AG08395 (cell line): ENCODE measurements at regions not wholly inside any gene's neighbourhood (a gene's known extent, or its start where the extent isn't known, plus 50 kb on each side); places are given as distances from the start of the nearest gene placed in this dataset.

Source experiments
- DNase-seq: peaks from one replicate; pipeline ENCODE4 v3.0.0; 2012; ENCODE audit warnings: mixed read lengths, low spot score

GRCh38 chr5:2204366-2205184, 321.9 kb upstream of the IRX4 start:
- DNase-seq = no peak

DNA sequence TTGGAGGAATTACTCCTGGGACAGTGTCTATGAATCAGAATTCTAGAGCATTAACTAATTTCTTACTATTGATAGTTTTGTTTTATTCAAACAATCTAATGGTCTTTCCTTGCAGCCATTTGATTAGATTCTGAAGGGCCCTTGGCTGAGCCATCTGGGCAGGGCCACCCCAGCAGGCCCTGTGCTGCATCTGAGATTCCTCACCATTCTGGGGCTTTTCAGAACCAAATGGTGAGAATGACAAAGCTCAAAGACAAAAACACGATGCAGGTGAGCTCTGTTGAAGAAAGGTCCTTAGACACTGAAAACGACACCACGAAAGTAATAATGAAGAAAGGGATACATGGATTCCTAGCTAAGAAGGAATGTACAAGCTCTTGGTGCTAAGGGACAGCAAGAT, 321.0 kb upstream of the IRX4 start:
- DNase-seq = no peak

DNA sequence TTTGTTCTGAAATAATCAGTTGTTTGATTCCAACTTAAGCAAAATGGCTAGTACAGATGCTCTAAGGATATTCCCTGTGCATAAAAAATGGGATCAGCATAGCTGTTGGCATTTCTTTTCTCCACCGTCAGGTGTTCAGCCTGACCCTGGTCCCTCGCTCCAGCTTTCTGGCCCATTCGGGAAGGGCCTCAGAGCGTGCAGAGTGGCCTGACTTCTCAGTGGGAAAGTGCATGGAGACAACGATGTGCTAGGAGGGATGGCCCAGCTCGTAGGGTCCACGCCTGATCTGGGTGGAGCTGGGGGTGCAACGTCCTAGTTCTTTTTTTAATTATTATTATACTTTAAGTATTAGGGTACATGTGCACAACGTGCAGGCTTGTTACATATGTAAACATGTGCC, 319.1 kb upstream of the IRX4 start:
- no peak for DNase-seq

- no peak for DNase-seq
These were observed 318.7 kb upstream of the IRX4 start for GRCh38 chr5:2201421-2201820.

DNA sequence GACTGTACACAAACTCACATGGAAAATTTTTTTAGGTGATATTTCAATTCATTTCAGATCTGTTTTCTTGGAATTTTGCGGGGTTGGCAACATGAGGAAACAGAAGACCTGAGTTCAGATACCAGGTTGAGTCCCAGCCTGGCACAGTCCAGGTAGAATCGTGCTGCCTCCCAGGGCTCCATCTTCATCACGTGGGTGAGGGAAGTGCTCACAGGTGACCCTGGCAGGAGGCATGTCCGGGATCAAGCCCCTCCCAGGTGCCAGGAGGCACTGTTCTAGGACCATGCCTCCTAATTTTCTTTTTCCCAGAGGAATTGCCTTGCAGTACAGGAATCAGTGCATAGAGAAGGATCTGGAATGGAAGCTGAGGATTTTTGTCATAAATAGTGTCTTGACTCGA, 318.3 kb upstream of the IRX4 start:
- DNase-seq = no peak

- no peak for DNase-seq
These were observed 317.7 kb upstream of the IRX4 start for GRCh38 chr5:2200261-2200950.

DNA sequence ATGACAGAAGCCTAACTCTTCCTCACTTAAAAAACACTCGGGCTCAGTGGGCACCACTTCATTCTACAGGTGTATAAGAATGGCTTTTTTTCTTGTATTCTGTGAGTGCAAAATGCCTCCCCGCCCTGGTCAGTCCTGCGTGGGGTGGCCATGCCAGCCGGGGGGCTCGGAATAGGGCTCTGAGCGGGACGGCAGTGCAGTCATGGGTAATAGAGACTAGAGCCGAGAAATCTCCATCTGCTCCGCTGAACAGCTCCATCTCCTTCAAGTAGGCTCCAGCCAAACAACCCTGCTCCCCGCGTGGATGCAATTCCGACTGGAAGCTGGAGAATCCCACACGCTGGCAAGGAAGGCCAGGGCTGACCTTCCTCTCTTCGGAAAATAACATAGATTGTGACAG, 317.0 kb upstream of the IRX4 start:
- no peak for DNase-seq

DNA sequence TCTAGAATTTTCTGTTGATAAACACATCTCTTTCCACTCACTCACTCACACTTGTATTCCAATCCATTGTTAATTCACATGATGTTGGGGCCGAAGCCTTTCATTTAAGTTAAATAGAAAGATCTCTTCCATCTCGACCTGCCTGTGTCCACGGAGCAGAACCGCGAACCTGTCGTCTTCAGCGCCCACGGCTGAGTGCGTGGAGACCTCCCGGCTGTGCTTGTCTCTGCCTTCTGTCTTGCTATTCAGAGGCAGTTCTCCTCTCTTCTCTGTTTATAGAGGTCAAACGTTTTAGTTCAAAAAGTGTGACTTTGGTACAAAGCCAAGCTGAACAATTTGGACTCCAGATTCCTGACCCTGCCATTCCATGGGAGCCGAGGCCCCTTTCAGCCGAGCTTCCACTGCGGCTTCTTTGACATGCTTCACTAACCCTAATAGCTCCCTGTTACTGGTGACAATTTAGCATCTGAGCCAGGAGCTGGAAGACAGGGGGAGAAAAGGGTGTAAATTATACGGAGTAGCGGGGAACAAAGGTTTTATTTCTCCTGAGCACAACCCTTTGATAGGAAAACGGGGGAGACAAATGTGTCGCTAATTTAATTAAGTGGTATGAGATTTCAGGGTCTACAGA, 314.4 kb upstream of the IRX4 start:
- DNase-seq = no peak

GRCh38 chr5:2196416-2196815, 313.7 kb upstream of the IRX4 start:
- no peak for DNase-seq

DNA sequence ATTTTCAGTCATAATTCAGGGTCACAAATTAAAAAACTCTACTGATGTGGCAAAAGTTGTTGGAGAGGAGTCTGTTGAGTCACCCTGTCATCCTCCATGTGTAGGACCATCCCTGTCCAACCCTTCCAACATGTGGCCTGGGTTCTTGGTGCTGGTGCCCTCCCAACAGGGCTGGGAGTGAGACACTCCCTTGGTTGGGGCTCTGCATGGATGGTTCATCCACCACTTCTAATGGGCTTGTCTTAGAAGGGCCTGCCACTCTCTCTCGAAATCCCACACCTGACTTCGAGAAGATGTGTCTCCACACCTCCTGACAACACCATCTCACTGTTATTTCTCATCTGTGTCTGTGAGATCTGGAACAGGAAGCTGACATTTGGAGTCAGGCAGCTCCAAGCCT, 312.2 kb upstream of the IRX4 start:
- DNase-seq = no peak

DNA sequence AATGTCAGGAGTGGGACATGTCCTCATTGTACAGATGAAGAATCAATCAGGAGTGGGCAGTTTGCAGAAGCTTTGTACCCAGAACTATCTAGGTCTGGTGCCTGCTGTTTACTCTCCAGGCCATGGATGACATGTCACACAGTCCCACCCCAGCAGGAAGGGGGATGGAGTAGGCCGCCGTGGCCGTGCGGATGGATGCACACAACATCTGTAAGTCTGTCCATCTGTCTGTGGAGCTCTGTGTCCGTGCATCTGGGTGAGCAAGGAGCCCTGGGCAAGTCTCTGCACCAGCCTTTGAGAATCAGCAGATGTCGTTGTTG, 311.5 kb upstream of the IRX4 start:
- no peak for DNase-seq

DNA sequence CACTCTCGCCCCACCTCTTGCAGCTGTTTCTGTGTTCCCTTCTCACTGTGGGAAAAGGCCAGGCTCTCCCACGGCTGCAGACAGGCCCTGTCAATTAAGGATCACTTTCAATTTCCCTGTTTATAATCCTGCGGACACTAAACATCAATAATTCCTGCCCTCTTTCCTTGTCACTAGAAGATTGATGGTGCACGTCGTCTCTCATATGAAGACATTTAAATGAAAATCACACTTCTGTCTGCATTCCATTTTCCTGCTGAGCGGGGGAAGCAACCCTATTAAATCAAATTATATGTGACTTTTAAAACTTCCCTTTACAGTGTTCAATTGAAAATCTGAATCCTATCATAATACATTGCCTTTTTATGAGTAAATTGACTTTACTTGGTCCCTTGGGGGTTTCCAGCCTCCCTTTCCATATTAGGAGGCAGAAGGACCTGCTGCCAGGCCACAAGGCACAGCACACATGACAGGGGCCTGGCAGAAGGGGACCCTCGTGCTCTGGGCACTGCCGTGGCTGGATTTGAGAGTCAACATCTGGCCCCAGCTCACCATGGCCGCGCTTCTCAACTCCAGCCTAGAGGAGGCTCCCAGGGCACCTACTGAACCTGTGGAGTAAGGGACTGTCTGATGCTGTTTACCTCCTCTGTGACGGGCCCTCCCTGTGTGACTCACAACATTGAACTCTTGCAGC, 311.0 kb upstream of the IRX4 start:
- no peak for DNase-seq

DNA sequence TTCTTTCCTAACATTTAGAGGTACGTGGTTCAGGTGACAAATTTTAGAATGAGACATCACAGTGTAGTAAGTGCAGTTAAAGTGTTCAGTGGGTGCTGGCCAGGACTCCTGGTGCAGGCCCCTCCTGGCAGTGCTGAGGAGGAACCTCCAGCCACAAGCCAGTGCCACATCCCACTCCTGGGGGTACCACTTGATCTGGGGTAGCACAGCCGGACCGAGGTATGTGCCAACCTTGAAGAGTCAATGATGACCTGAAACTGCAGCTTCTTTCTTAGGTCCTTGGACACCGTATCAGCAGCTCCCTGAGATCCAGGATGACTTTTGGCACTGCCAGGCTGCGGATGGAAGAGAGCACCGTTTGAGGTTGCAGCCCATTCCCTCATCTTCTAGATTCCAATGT, 310.4 kb upstream of the IRX4 start:
- no peak for DNase-seq

GRCh38 chr5:2192496-2192895, 309.8 kb upstream of the IRX4 start:
- DNase-seq = no peak

DNA sequence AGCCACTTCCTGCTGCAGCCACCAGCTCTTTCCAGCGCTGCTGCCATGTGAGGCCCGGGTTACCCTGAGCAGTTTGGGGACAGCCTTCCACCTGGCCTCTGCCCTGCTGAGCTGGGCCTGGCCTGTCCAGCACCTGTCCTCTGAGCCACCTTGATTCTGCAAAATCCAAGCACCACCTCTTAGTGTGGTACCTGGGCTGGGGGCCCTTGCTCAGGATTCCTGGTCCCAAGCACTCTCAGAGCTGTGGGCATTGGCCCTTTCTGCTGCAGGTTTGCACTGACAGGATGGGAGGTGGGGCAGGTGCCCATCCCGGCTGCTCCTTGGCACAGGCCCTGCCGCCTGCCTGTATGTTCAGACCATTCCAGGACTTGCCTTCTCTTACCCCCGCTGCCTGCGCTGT, 309.2 kb upstream of the IRX4 start:
- no peak for DNase-seq

GRCh38 chr5:2190549-2190948, 307.8 kb upstream of the IRX4 start:
- no peak for DNase-seq

GRCh38 chr5:2188661-2189060, 305.9 kb upstream of the IRX4 start:
- DNase-seq = no peak

- no peak for DNase-seq
These were observed 305.4 kb upstream of the IRX4 start for GRCh38 chr5:2188137-2188536.

- DNase-seq = no peak
These were observed 305.0 kb upstream of the IRX4 start for GRCh38 chr5:2187687-2188086.

- no peak for DNase-seq
These were observed 304.4 kb upstream of the IRX4 start for GRCh38 chr5:2187156-2187555.

- no peak for DNase-seq
These were observed 303.8 kb upstream of the IRX4 start for GRCh38 chr5:2186472-2187015.

GRCh38 chr5:2185646-2186471, 303.1 kb upstream of the IRX4 start:
- no peak for DNase-seq
